ENCODE measurements at regions not wholly inside any gene's neighbourhood (a gene's known extent, or its start where the extent isn't known, plus 50 kb on each side); places are given as distances from the start of the nearest gene placed in this dataset.

- H3K9ac ChIP-seq (ENCODE audit: low read depth in 1 of 2, low read length in 2 of 2) = no peak overlapping the region
- no peak overlapping the region for H3K4me3 ChIP-seq (ENCODE audit: low read depth in 1 of 3, low read length in 3 of 3)
- TF ChIP-seq ATF3 (IDR thresholded peaks at IDR 0.05) = no peak
- peak; percentile 34 to 56 for TF ChIP-seq RAD21 (IDR thresholded peaks at IDR 0.05)
- no peak for TF ChIP-seq ZBTB33 (IDR thresholded peaks at IDR 0.05)
- no peak for TF ChIP-seq GABPA (IDR thresholded peaks at IDR 0.05 in 1 of 2, conservative IDR thresholded peaks at IDR 0.05 in 1 of 2)
- TF ChIP-seq FOXA1 (IDR thresholded peaks at IDR 0.05) = no peak
- no peak for TF ChIP-seq MAX (IDR thresholded peaks at IDR 0.05)
- no peak for TF ChIP-seq CTCF (IDR thresholded peaks at IDR 0.05; ENCODE audit: low read depth, low read length, missing input control)
- TF ChIP-seq SP1 (IDR thresholded peaks at IDR 0.05) = peak; percentile 75
- no peak for TF ChIP-seq HNF4G (IDR thresholded peaks at IDR 0.05)
- TF ChIP-seq RXRA (IDR thresholded peaks at IDR 0.05) = peak; percentile 81 to 89
- no peak for TF ChIP-seq YY1 (IDR thresholded peaks at IDR 0.05)
- TF ChIP-seq JUND (IDR thresholded peaks at IDR 0.05) = no peak
- no peak for TF ChIP-seq EGR1 (IDR thresholded peaks at IDR 0.05; ENCODE audit: low read depth in 2 of 2)
- peak; percentile 26 to 47 for TF ChIP-seq HNF4A (conservative IDR thresholded peaks at IDR 0.05)
- peak; percentile 91 for TF ChIP-seq NR2F2 (IDR thresholded peaks at IDR 0.05)
- no peak for TF ChIP-seq FOXA2 (IDR thresholded peaks at IDR 0.05)
- no peak for TF ChIP-seq REST (IDR thresholded peaks at IDR 0.05)
- no peaks in the 10 kb centered on the region for H3K27me3 ChIP-seq (ENCODE audit: control insufficient read depth in 4 of 4, insufficient read depth in 4 of 4, low read length in 3 of 4)
- H3K27ac ChIP-seq (ENCODE audit: low read depth in 1 of 2, low read length in 2 of 2) = peak overlapping the region in 1 of 2 donors; percentile 59
- H3K4me1 ChIP-seq (ENCODE audit: control insufficient read depth in 4 of 4, insufficient read depth in 4 of 4, low read length in 3 of 4) = peaks cover 8 to 25% (median 21%) of the 10 kb centered on the region in 4 donors
- DNase-seq (ENCODE audit: low spot score) = no peak
- H3K9me3 ChIP-seq (ENCODE audit: control insufficient read depth in 4 of 4, low read length in 3 of 4) = no peaks in the 10 kb centered on the region
- 68% methylated on average over 29 of the region's 29 CpGs for WGBS
- H3K36me3 ChIP-seq (ENCODE audit: control insufficient read depth in 4 of 4, insufficient read depth in 3 of 4, low read depth in 1 of 4, low read length in 3 of 4) = no peaks in the 10 kb centered on the region
Measured at GRCh38 chrX:39418731-39419638, 617.7 kb downstream of the MID1IP1 start.
